ENCODE measurements at regions not wholly inside any gene's neighbourhood (a gene's known extent, or its start where the extent isn't known, plus 50 kb on each side); places are given as distances from the start of the nearest gene placed in this dataset.
"Not testable (repeated sequence)": the region's sequence is repeated elsewhere in the genome, so short reads cannot be mapped to it uniquely, and the experiment has no call there.

DNA sequence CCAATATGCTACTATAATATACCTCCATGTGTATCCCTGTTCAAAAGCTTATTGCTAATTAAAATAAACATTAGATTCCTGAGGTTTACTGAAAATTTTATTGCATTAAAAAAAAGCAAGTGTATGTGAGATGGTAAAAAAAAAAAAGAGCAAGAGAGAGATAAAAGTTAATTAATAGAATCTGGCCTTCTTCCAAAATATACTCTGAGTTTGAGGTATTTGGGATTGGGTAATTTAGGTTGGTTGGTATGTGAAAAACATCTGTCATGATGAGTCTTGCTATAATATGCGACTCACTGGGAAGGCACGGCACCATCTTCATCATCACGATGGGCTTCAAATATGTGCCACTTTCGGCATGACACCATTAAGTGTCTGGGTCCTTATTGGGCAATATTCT is 711.1 kb upstream of the SOX9 start:
- no peak for DNase-seq

DNA sequence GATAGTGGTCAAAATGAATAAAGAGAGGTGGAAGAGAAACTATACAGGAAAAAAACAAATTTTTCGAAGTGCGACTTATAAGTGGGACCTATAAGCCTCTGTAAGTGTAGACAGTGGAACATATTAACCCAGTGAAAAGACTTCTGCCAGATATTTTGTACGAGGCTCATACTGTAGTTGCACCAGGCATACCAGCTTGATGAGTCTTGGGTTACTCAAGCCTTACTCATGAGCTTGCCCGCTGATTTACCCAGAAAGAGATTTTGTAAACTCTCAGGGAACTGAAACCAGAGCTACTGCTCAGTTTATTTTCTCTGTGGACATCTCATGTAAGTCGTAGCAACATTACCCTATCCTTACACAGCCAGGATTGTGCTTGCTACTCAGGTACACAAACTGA is 708.0 kb upstream of the SOX9 start:
- no peak for DNase-seq

DNA sequence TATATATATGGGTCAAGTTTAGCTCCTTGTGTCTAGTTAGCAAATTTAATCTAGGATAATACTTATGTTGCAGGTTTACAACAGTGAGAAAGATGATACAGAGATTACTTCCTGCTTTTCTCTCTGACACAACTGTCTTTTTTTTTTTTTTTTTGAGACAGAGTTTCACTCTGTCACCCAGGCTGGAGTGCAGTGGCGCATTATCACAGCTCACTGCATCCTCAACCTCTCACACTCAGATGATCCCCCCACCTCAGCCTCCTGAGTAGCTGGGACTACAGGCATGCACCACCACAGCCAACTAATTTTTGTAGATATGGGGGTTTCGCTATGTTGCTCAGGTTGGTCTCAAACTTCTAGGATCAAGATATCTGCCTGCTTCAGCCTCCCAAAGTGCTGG is 706.9 kb upstream of the SOX9 start:
- no peak for DNase-seq

DNA sequence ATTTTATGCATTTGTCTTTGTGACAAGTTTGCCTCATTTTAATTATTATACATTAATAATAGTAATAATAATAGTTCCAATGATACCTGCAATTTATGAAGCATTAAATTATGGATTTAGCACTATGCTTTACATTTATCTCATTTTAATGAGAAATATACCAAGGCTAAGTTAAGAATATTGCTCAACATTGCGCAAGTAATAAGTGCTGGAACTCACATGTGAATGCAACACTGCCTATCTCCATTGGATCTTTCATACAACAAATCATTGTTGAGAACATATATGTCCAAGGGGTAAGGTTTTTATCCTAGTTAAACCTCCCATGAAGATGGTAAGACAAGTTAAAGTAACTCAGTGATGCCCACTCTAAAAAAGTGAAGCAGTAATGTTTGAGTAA is 703.7 kb upstream of the SOX9 start:
- no peak for DNase-seq

DNA sequence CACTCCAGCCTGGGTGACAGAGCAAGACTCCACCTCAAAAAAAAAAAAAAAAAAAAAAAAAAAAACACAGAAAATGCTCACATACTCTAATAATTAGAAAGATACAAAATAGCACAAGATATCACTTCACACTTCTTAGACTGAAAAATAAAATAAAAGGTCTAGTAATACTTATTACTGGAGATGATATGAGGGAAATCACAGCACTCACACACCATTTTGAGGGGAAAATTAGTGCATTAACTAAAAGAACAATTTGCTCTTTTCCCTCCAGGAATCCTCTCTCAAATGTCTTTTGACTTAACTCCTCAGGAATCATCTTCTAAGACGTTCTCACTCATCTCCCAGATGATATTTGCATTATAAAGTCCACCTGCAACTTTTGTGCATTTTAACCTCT is 697.9 kb upstream of the SOX9 start:
- DNase-seq: no peak

DNA sequence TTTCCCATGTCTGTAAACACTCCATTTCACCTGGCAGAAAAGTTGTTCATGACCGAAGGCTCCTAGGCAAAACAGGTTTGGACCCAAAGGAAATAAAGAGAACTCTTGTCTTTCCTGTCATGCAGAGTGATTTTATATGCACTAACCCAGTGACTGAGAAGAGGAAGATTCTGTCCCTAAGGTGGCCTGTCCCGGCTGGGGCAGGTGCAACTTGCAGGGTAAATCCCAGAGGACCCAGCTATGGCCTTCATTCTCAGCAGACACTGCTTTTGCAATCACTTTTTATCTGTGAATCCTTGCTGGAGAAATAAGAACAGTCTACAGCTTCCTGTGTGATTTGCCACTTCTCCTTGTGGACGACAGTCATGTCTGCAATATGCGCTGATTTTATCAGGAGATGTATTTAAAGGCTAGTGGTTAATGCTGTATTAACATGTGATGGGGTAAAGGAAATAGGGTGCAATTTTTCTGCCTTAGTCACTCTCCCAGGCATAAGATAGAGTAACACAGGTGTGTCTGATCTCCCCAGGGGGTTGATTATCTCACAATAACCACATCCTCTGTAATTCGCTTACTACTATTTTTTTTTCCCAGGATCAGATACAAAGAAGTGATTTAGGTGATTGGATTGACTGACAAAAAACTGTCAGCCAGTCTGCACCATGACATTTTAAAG is 696.8 kb upstream of the SOX9 start:
- DNase-seq: no peak

DNA sequence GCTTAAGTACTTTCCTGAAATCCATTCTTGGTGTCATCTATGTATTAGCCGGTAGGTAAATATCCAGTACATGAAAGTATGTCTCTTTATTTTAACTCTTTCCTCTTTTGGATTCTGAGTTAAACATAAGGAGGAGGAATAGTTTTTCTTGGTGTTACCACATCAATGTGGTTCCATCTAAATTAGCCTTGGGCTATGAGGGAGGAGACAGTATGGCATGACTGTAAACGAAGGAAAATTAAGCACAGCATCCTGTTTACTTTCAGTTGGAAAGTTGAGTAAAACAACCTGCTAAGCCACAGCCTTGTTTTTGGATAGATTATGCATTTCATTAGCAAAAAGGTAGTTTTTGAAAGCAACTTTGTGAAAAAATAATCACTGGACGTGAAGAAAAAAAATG is 693.0 kb upstream of the SOX9 start:
- no peak for DNase-seq

DNA sequence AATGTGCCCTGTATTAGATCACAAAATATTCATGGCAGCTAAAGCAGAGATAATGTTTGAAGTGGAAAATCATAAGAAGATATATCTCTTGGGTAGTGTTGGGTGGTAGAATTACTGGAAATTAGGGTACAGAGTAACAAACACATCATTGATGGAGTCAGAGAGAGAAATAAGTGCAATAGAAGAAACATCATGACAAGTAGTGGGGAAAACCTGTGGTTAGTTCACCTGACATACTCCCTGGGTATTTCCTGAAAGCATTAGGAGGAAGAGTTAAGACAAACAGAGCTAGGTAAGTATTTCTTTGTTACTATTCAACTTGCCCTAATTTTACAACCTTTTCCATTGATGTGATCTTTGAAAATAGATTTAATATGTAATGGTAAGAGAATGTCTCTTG is 691.9 kb upstream of the SOX9 start:
- DNase-seq: no peak

DNA sequence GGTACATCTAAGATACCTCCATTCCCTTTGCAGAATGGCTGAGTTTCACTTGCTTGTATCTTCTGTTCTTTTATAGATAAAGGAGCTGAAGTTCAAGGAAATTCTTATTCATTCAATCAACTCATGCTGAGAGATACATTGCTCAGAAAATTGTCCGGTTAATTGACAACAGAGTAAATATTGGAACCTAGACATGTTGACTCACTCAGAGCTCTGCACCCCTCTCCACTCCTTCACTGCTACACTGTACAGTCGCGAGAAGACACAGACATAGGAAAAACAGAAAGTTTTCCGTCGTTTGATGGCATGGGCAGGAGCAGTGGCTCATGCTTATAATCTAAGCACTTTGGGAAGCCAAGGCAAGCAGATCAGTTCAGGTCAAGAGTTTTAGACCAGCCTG is 690.5 kb upstream of the SOX9 start:
- no peak for DNase-seq

DNA sequence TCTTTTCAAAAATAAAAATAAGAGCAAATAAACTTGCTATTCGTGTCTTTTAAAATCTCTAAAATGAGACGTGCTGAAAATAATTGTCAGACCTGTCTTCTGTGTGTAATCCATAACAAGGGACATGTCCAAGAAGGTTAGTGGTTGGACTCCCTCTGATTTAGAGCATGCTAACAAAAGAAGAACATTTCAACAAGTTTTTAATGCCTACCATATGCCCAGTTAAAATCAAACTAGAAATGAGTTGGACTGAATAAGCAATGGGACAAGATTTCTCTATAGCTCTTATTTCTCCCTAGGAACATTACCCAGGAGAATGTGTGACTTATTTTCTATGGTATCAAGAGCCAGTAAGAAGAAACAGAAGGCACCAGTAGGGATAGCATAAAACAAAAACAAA is 689.7 kb upstream of the SOX9 start:
- DNase-seq: no peak

DNA sequence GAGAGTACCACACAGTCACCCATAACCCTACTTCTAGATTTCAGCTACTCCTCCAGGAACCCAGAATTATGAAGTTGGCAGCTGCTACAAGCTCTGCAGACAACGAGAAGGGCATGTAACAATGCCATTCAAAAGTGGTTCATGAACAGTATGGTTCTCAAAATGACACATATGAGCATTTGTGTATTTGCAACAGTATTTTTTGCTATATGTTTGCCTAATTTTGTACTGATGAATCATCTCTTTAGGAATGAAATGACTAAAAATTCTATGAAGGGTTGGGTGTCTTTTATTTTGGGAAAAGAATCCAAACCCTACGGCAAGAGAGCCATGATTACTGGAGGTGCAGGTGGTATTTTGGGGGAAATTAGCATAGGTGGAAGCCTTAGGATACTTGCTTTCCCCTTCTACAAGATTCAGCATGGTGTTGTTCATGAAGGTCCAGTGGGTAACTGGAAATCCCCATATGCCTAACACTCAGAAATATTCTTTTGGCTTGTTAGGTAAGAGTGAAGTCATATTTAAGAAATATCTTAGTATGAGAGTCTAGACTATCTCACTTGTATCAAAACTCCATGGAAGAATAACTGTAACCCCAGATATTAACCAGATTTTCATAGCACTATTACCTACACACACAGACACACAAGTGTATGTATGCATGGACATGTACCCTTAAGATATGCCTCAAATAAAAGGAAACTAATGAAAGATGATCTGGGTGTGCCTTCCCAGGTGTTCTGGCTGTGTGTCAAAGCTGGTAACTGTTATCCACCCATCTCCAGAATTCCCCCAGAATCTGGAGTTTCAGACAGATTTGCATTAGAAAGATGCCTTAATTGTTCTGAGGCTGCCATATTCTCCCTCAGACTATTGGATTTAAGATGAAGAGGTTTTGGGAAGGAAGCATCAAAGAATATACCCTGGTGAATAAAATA is 688.2 kb upstream of the SOX9 start:
- no peak for DNase-seq

DNA sequence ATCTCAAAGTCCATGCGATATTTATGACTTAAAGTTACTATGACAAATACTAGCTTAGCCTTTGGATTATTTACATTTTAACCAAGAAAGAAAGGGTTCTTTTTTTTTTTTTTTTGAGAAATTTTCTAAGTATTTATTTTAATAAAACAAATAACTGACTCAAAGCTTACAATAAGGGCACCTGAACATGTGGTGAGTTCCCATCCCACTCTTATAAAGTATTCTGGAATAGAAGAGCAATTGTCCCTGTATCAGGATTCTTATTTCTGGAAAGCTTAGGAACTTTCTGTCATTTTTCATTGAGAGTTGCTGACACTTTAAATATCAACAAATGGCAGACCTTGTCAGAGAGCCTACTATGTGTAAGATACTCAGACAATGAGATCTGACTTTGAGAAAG is 686.1 kb upstream of the SOX9 start:
- DNase-seq: no peak

DNA sequence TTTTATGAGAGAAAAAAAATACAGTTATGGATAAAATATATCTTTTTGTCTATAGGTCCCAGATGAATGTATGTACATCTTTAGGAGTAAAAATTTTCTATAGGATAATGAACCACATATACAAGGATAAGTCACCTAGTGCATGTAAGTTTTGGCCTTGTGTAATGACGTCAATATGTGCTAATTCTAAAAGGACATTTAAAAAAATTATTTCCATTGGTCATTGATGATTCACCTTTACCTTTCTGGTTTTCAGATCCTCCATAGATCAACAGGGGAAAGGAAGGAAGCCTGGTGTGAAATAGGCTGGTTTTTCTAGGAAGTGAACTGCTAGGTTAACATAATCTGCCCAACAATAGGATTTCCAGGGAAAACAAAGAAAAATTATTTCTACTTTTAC is 684.3 kb upstream of the SOX9 start:
- no peak for DNase-seq

DNA sequence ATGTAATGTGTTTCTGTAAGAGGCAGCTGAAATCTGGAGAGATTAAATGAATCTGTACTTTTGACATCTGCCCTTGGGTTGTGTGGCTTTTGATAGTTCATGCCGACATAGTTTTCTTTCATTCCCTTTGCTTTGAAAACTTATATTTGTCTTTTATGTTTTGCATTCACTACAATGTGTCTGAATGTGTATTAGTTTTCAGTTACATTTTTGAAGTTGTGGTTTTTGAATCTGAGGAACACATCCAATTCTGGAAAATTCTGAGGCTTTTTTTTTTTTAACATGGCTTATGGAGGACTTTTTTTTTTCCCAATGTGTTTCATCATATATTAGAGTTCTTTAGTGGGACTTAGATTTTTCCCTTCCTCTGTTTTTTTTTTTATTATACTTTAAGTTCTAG is 683.7 kb upstream of the SOX9 start:
- no peak for DNase-seq

DNA sequence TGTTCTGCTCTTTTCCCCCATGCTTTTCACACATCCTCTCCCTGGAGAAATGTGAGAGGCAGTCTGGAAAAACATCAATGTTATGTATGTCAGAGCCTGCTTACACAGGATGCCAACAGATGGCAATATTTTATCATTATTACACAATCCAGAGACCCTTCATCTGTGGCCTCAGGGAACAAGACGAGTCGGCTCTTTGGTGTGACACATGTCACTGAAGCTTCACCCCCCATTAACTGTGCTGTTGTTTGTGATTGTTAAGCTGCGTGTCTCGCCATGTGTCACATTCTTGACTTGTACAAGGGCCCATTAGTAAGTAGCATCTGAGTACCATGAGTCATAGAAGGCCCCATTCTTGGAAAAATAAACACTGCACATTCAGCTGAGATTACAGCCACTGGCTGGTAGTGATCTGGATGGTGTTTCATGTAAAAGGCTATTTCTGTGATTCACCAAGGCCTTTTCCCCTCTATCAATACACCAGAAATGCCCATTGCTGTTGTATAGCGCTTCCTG is 682.1 kb upstream of the SOX9 start:
- DNase-seq: peak in 1 of 14 donors; percentile 4

DNA sequence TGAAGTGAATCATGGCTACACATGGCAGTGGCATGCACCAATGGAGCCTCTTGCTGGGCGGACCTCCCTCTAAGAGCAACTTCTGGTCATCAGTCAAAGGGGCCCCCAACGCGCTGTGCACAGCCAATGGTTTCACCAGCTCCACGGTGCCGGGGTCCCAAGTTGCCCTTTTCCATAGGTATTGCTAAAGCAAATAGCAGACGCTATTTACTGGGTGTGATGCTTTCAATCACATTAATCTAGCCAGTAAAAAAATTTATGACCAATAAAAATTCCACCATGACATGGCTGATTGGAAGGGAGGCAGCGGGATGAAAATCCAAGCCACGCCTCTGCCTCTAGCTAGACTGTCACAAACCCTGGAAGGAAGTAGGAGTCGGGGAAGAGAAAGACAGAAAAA is 680.3 kb upstream of the SOX9 start:
- no peak for DNase-seq

DNA sequence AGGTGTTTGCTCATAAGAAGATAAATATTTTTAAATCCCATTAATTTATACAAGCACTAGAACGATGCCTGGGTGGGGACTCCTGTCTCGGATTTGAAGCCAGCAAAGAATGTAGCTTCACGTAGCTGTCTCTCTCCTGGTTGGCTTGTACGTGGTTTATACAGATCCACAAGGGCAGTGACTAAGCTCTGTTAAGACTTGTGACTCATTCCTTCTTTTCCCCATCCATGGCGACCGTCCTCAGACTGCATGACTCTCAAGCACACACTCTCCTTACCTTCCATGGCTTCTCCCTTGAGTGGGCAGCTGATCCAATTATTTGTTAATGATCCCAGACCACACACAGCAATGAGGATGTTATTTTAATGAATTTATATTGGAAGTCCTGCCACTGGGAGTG is 679.7 kb upstream of the SOX9 start:
- DNase-seq: no peak

DNA sequence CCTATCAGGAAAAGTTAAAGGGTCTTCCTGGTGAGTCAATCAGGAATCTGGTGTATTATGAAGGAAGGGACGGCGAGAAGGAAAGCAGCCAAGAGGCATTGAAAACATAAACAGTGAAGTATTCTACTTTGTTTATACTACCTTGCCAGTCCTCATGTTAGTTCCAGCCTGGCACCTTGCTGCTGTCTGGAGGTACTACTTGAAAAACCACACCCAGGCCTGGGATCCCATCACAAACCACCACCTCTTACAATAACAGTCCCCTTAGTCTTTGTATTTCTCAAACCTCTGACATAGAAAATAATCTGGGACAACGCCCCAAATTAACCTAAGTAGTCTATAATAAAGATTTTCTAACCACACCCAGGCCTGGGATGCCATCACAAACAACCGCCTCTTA is 676.7 kb upstream of the SOX9 start:
- no peak for DNase-seq

DNA sequence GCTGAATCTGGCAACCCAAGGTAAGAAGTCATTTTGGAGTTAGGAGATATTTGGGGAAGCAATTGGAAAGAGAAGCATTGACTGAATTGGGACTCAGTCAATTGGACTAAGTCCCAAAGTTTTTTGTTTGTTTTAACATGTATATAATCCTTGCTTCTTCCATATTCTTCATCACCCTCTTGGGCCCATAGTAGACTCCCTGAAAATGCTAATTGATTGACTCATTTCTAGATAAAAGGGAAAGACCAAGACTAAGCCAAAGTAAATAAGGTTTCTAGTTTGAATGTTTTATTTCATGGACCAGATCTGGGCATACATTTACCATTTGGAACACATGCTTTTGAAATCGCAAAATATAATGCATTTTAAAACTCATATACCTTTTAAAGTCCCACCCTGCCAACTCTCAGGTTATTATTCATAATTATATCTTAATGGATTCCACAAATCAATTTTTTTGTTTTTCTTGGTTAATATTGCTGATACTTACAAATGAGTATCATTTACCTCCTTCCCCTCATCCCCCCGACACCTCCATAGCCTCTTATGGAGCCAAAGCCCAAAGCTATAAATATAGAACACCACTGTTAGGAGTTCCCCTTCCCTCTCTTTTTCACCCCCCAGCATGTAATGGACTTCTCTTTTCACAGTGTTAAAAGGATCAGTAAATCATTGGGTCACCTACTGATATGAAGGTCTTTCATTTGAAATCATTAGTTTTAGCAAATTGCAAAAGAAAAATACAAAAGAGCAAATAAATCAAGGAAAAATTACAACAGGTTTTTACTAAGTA is 674.0 kb upstream of the SOX9 start:
- no peak for DNase-seq

DNA sequence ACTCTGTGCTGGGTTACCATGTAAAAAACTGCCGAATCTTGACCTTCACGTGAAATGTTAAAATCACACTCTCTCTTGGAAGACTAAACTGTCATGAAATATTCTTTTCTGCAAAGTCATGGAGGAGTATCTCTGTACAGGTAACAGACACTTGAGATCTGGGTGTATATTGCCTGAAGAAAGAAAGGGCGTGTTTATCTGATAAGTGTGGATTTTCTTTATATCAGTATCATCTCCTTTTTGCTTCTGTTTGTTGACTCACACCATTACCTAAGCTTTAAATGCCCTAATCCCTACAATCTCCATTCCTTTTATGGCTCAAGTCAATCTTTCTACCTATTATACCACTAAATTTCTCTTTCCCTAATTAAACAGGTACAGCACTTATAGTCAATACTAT is 673.2 kb upstream of the SOX9 start:
- no peak for DNase-seq

DNA sequence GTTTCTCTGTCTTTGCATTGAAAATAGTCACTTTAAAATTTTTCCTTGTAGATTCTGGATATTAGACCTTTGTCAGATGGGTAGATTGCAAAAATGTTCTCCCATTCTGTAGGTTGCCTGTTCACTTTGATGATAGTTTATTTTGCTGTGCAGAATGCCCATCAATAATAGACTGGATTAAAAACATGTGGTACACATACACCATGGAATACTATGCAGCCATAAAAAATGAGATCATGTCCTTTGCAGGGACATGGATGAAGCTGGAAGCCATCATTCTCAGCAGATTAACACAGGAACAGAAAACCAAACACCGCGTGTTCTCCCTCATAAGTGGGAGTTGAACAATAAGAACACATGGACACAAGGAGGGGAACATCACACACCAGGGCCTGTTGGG is 670.2 kb upstream of the SOX9 start:
- not testable (repeated sequence) for DNase-seq

DNA sequence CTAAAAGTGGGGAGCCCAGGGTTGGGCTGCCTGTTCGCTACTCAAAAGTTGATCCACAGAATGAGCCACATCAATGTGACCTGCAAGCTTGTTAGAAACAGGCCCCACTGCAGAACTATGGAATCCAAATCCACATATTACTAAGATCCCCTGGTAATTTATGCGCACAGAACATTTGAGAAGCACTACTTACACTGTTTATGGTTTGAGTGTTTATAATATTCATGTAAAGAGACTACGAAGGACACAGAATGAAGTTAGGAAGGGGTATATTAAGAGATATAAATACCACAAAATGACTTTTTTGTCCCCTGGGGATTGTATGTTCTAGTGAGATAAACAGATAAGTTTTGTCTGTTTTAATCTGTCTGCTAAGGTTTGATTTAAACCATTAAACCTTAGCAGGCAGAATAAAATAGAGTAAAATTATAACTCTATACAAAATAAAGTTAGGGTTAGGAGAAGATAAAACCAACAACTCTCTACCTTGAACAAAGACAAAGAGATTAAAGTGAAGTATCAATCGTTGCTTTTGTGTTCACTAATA is 666.9 kb upstream of the SOX9 start:
- no peak for DNase-seq

DNA sequence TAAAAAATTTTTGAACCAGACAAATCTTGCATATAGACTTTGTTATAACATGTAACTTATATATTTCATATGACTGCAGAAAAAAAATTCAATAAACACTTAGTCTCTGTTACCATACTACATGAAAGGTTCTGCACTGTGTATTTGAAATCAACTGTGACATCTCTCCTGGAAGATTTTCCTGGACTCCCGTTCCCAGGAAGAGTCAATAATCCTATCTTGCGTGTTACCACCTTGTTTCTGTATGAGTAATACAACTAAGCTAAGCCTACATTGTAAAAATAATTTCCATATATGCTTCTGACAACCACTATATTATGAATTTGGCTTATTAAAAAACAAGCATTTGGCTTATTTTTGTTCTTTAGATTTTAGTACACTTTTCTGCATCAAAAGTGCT is 665.6 kb upstream of the SOX9 start:
- no peak for DNase-seq

Data from C1 segment of cervical spinal cord (tissue), 14 donors.